ENCODE measurements at regions not wholly inside any gene's neighbourhood (a gene's known extent, or its start where the extent isn't known, plus 50 kb on each side); places are given as distances from the start of the nearest gene placed in this dataset.

GRCh38 chr12:111188436-111188835 lies 180.5 kb downstream of the PHETA1 start:
- no peak overlapping the region for H3K4me3 ChIP-seq
- no peaks in the 10 kb centered on the region for H3K4me1 ChIP-seq (replicated peaks)
- DNase-seq (ENCODE audit: low read depth in 1 of 2, low spot score in 2 of 2), result no peak

GRCh38 chr12:111186347-111186746 lies 182.5 kb downstream of the PHETA1 start:
- Histone ChIP-seq H3K36me3 (no peaks in the 10 kb centered on the region), H3K4me1 (replicated peaks) (no peaks in the 10 kb centered on the region), H3K27ac (no peak overlapping the region), H3K9me3 (replicated peaks) (0 out of 2 replicates have a peak, but pooled peaks cover 8% of the 10 kb centered on the region), H3K27me3 (replicated peaks) (peaks cover 12% of the 10 kb centered on the region), H3K4me3 (no peak overlapping the region)
- no peak for DNase-seq (ENCODE audit: low read depth in 1 of 2, low spot score in 2 of 2)

More at GRCh38 chr12:111188436-111188835, 180.5 kb downstream of the PHETA1 start:
- H3K36me3 ChIP-seq, result no peaks in the 10 kb centered on the region
- H3K9me3 ChIP-seq (replicated peaks), result 0 out of 2 replicates have a peak, but pooled peaks cover 8% of the 10 kb centered on the region
- H3K27me3 ChIP-seq (replicated peaks), result peaks cover 19% of the 10 kb centered on the region
- no peak overlapping the region for H3K27ac ChIP-seq

GRCh38 chr12:111185889-111186227 lies 183.0 kb downstream of the PHETA1 start:
- Histone ChIP-seq H3K9me3 (replicated peaks) (0 out of 2 replicates have a peak, but pooled peaks cover 8% of the 10 kb centered on the region), H3K4me1 (replicated peaks) (no peaks in the 10 kb centered on the region), H3K36me3 (no peaks in the 10 kb centered on the region), H3K27me3 (replicated peaks) (peaks cover 16% of the 10 kb centered on the region), H3K4me3 (no peak overlapping the region), H3K27ac (no peak overlapping the region)
- DNase-seq (ENCODE audit: low read depth in 1 of 2, low spot score in 2 of 2), result no peak

GRCh38 chr12:111185206-111185888 lies 183.5 kb downstream of the PHETA1 start:
- 0 out of 2 replicates have a peak, but pooled peaks cover 7% of the 10 kb centered on the region for H3K9me3 ChIP-seq (replicated peaks)
- no peak overlapping the region for H3K27ac ChIP-seq
- H3K4me3 ChIP-seq, result no peak overlapping the region
- no peaks in the 10 kb centered on the region for H3K36me3 ChIP-seq
- DNase-seq (ENCODE audit: low read depth in 1 of 2, low spot score in 2 of 2), result no peak
- H3K4me1 ChIP-seq (replicated peaks), result no peaks in the 10 kb centered on the region
- peaks cover 21% of the 10 kb centered on the region for H3K27me3 ChIP-seq (replicated peaks)

- DNase-seq (ENCODE audit: low read depth in 1 of 2, low spot score in 2 of 2), result no peak
- Histone ChIP-seq H3K4me3 (no peak overlapping the region), H3K4me1 (replicated peaks) (no peaks in the 10 kb centered on the region), H3K27me3 (replicated peaks) (peaks cover 21% of the 10 kb centered on the region), H3K9me3 (replicated peaks) (no peaks in the 10 kb centered on the region), H3K36me3 (no peaks in the 10 kb centered on the region), H3K27ac (no peak overlapping the region)
Measured at GRCh38 chr12:111184161-111184560, 184.7 kb downstream of the PHETA1 start.

- Histone ChIP-seq H3K36me3 (no peaks in the 10 kb centered on the region), H3K4me3 (no peak overlapping the region), H3K27ac (no peak overlapping the region), H3K27me3 (replicated peaks) (peaks cover 27% of the 10 kb centered on the region), H3K4me1 (replicated peaks) (no peaks in the 10 kb centered on the region), H3K9me3 (replicated peaks) (no peaks in the 10 kb centered on the region)
- DNase-seq (ENCODE audit: low read depth in 1 of 2, low spot score in 2 of 2), result no peak
Measured at GRCh38 chr12:111183094-111183493, 185.8 kb downstream of the PHETA1 start.

- Histone ChIP-seq H3K9me3 (replicated peaks) (no peaks in the 10 kb centered on the region), H3K36me3 (no peaks in the 10 kb centered on the region), H3K27ac (no peak overlapping the region), H3K27me3 (replicated peaks) (peaks cover 34% of the 10 kb centered on the region), H3K4me1 (replicated peaks) (no peaks in the 10 kb centered on the region), H3K4me3 (no peak overlapping the region)
- DNase-seq (ENCODE audit: low read depth in 1 of 2, low spot score in 2 of 2), result no peak
Measured at GRCh38 chr12:111182382-111182781, 186.5 kb downstream of the PHETA1 start.

GRCh38 chr12:111181143-111181726 lies 187.7 kb downstream of the PHETA1 start:
- Histone ChIP-seq H3K9me3 (replicated peaks) (no peaks in the 10 kb centered on the region), H3K4me1 (replicated peaks) (no peaks in the 10 kb centered on the region), H3K36me3 (no peaks in the 10 kb centered on the region), H3K27ac (no peak overlapping the region), H3K27me3 (replicated peaks) (peaks cover 37% of the 10 kb centered on the region), H3K4me3 (no peak overlapping the region)
- no peak for DNase-seq (ENCODE audit: low read depth in 1 of 2, low spot score in 2 of 2)

GRCh38 chr12:111180426-111181142 lies 188.3 kb downstream of the PHETA1 start:
- no peaks in the 10 kb centered on the region for H3K36me3 ChIP-seq
- no peaks in the 10 kb centered on the region for H3K4me1 ChIP-seq (replicated peaks)
- no peak overlapping the region for H3K4me3 ChIP-seq
- H3K27me3 ChIP-seq (replicated peaks), result peaks cover 40% of the 10 kb centered on the region
- H3K27ac ChIP-seq, result no peak overlapping the region
- no peak for DNase-seq (ENCODE audit: low read depth in 1 of 2, low spot score in 2 of 2)
- no peaks in the 10 kb centered on the region for H3K9me3 ChIP-seq (replicated peaks)

GRCh38 chr12:111178181-111179081 lies 190.5 kb downstream of the PHETA1 start:
- Histone ChIP-seq H3K9me3 (replicated peaks) (no peaks in the 10 kb centered on the region), H3K27ac (no peak overlapping the region), H3K4me3 (no peak overlapping the region), H3K36me3 (no peaks in the 10 kb centered on the region), H3K27me3 (replicated peaks) (peaks cover 58% of the 10 kb centered on the region), H3K4me1 (replicated peaks) (no peaks in the 10 kb centered on the region)
- no peak for DNase-seq (ENCODE audit: low read depth in 1 of 2, low spot score in 2 of 2)

GRCh38 chr12:111175396-111176094 lies 193.3 kb downstream of the PHETA1 start:
- Histone ChIP-seq H3K4me3 (no peak overlapping the region), H3K27me3 (replicated peaks) (peaks cover 54% of the 10 kb centered on the region), H3K9me3 (replicated peaks) (no peaks in the 10 kb centered on the region), H3K4me1 (replicated peaks) (no peaks in the 10 kb centered on the region), H3K36me3 (no peaks in the 10 kb centered on the region), H3K27ac (no peak overlapping the region)
- no peak for DNase-seq (ENCODE audit: low read depth in 1 of 2, low spot score in 2 of 2)

- Histone ChIP-seq H3K4me3 (no peak overlapping the region), H3K27ac (no peak overlapping the region), H3K36me3 (no peaks in the 10 kb centered on the region), H3K9me3 (replicated peaks) (no peaks in the 10 kb centered on the region), H3K27me3 (replicated peaks) (peaks cover 51% of the 10 kb centered on the region), H3K4me1 (replicated peaks) (no peaks in the 10 kb centered on the region)
- DNase-seq (ENCODE audit: low read depth in 1 of 2, low spot score in 2 of 2), result no peak
Measured at GRCh38 chr12:111174961-111175345, 193.9 kb downstream of the PHETA1 start.

Data from SJSA1 (cell line).